Endothelial cell of umbilical vein (primary cell): ENCODE measurements at regions not wholly inside any gene's neighbourhood (a gene's known extent, or its start where the extent isn't known, plus 50 kb on each side); places are given as distances from the start of the nearest gene placed in this dataset.

ENCODE experiments used
- BruUV-seq: library from RNA; stranded (reverse); fragments of 400-500 nt; replicated peaks from 2 replicates; lab custom pipeline; 2021; lab: Mats Ljungman, UMichigan
- CTCF ChIA-PET: fragments of 300-600, 350-600 bp; sonication (Branson Sonifier 250); formaldehyde crosslinking; loops from one replicate; lab custom pipeline; 2021; ENCODE audit warnings: antibody characterized with exemption, inconsistent platforms; lab: Charles Lee
- POLR2A ChIA-PET: fragments of 300-600, 350-600 bp; sonication (Branson Sonifier 250); formaldehyde crosslinking; loops from one replicate; lab custom pipeline; 2021; ENCODE audit warnings: antibody characterized with exemption, inconsistent platforms; lab: Charles Lee
- DNase-seq: peaks from one replicate; pipeline ENCODE4 v3.0.0-alpha.2; 2011; ENCODE audit warnings: low read depth, low spot score
- FAIRE-seq: peaks from 2 replicates; lab custom pipeline; 2011; peaks lifted over from hg19 to GRCh38; lab: Jason Lieb, UNC
- H2AFZ ChIP-seq: 2 replicates; pipeline ENCODE4 v1.6.0; 2012; ENCODE audit warnings: low read depth, low read length, control low read depth, inconsistent platforms
- H3K27ac ChIP-seq: 2 replicates; pipeline ENCODE4 v1.5.1; 2011; ENCODE audit warnings: low read depth, mild to moderate bottlenecking, control low read depth, low read length, moderate library complexity; ENCODE audit not compliant: insufficient read depth
- H3K27me3 ChIP-seq, 2 experiments: 2 replicates each; pipeline versions ENCODE4 v1.6.0 to v1.6.1; 2011; ENCODE audit warnings: low read length in 2 of 2, mixed read lengths in 1 of 2; ENCODE audit not compliant: control insufficient read depth in 2 of 2, insufficient read depth in 2 of 2
- H3K36me3 ChIP-seq, 2 experiments: 2 replicates in 1 of 2; 3 replicates in 1 of 2; pipeline ENCODE4 v1.5.1; 2011; ENCODE audit warnings: low read length in 2 of 2, mild to moderate bottlenecking in 1 of 2, moderate library complexity in 1 of 2; ENCODE audit not compliant: control insufficient read depth in 2 of 2, insufficient read depth in 2 of 2; ENCODE audit errors: extremely low read depth in 1 of 2
- H3K4me1 ChIP-seq: 3 replicates; pipeline ENCODE4 v1.5.1; 2011; ENCODE audit warnings: mild to moderate bottlenecking, low read length; ENCODE audit not compliant: control insufficient read depth, insufficient read depth; ENCODE audit errors: extremely low read depth
- H3K4me2 ChIP-seq: 2 replicates; pipeline ENCODE4 v1.6.1; 2011; ENCODE audit warnings: low read length, control low read depth, mixed read lengths; ENCODE audit not compliant: insufficient read depth
- H3K4me3 ChIP-seq, 3 experiments: fragments of 200-600 bp in 1 of 3; sonication (generic), shearing (Covaris generic) in 1 of 3; replicated peaks in 1 of 3; 2 replicates each; pipeline ENCODE4 v1.5.1; 2011 to 2016; ENCODE audit warnings: control low read depth in 3 of 3, low read length in 3 of 3, mild to moderate bottlenecking in 2 of 3, inconsistent platforms in 1 of 3, low read depth in 1 of 3, moderate library complexity in 1 of 3; ENCODE audit not compliant: insufficient read depth in 1 of 3
- H3K79me2 ChIP-seq: 2 replicates; pipeline ENCODE4 v1.6.0; 2012; ENCODE audit warnings: low read length, inconsistent platforms; ENCODE audit not compliant: control insufficient read depth, insufficient read depth
- H3K9ac ChIP-seq: replicated peaks from 2 replicates; pipeline ENCODE3; 2011; ENCODE audit warnings: low read length, control low read depth; ENCODE audit not compliant: insufficient read depth; ENCODE audit errors: extremely low read depth
- H3K9me1 ChIP-seq: replicated peaks from 3 replicates; pipeline ENCODE4 v1.6.0; 2011; ENCODE audit warnings: mild to moderate bottlenecking, low read length; ENCODE audit not compliant: control insufficient read depth, insufficient read depth; ENCODE audit errors: extremely low read depth
- H3K9me3 ChIP-seq: replicated peaks from 2 replicates; pipeline ENCODE4 v1.5.1; 2012; ENCODE audit warnings: low read length, inconsistent platforms; ENCODE audit not compliant: control insufficient read depth, insufficient read depth
- H4K20me1 ChIP-seq: replicated peaks from 2 replicates; pipeline ENCODE3; 2011; ENCODE audit warnings: mild to moderate bottlenecking, low read length; ENCODE audit not compliant: control insufficient read depth, insufficient read depth; ENCODE audit errors: extremely low read depth
- CTCF ChIP-seq, 2 donors: IDR thresholded peaks; 1 replicate in 1 of 2; 2 replicates in 1 of 2; pipeline ENCODE4 v1.5.1; 2011; ENCODE audit warnings: low read length in 2 of 2, mild to moderate bottlenecking in 2 of 2, moderate library complexity in 2 of 2, control low read depth in 1 of 2, inconsistent platforms in 1 of 2, low read depth in 1 of 2; ENCODE audit not compliant: insufficient read depth in 1 of 2; ENCODE audit errors: extremely low read depth in 1 of 2
- EZH2 ChIP-seq: IDR thresholded peaks from 2 replicates; pipeline ENCODE4 v1.6.1; 2012; ENCODE audit warnings: borderline replicate concordance, low read depth, mild to moderate bottlenecking, moderate library complexity, low read length, inconsistent platforms; ENCODE audit not compliant: severe bottlenecking
- FOS ChIP-seq: IDR thresholded peaks from 2 replicates; pipeline ENCODE4 v1.6.1; 2011; ENCODE audit warnings: mild to moderate bottlenecking, low read length, moderate library complexity, borderline replicate concordance; ENCODE audit not compliant: insufficient read depth
- JUN ChIP-seq: IDR thresholded peaks from 2 replicates; pipeline ENCODE4 v1.6.1; 2011; ENCODE audit warnings: borderline replicate concordance, low read depth; ENCODE audit not compliant: insufficient read length, insufficient read depth
- POLR2A ChIP-seq: IDR thresholded peaks from 2 replicates; pipeline ENCODE4 v1.6.1; 2012; ENCODE audit warnings: low read depth, mild to moderate bottlenecking, control low read depth, low read length
- POLR2AphosphoS5 ChIP-seq: IDR thresholded peaks from 2 replicates; pipeline ENCODE4 v1.6.1; 2012; ENCODE audit warnings: low read depth, mild to moderate bottlenecking, control low read depth, low read length, moderate library complexity; ENCODE audit not compliant: insufficient read depth
- dilution Hi-C: fragments of 300-500 bp; cut with MboI; formaldehyde crosslinking; loops from one replicate; pipeline ENCODE4 v1.15.0; 2019; ENCODE audit warnings: low sequenced_read_pairs; ENCODE audit not compliant: extremely low pct_ligation_motif_present
- intact Hi-C: fragments of 100-400 bp; cut with micrococcal nuclease; formaldehyde crosslinking; loops from one replicate; pipeline ENCODE4 v1.10.0; 2022

GRCh38 chr2:60351802-60352201 is 201.7 kb downstream of the BCL11A start:
- Histone ChIP-seq H3K9me3 (peaks cover 3% of the 10 kb centered on the region), H2AFZ (no peak overlapping the region), H3K9me1 (no peaks in the 10 kb centered on the region), H3K4me3 (no peak overlapping the region), H3K9ac (no peak overlapping the region), H3K27me3 (no peaks in the 10 kb centered on the region), H4K20me1 (no peaks in the 10 kb centered on the region), H3K79me2 (no peaks in the 10 kb centered on the region), H3K4me2 (no peak overlapping the region), H3K27ac (no peak overlapping the region), H3K4me1 (no peaks in the 10 kb centered on the region), H3K36me3 (no peaks in the 10 kb centered on the region)
- dilution Hi-C loops, result no loop called here
- ChIA-PET POLR2A (no interaction called here), CTCF (no interaction called here)
- BruUV-seq, result no TSS peak
- FAIRE-seq (no peak), DNase-seq (no peak)
- TF ChIP-seq EZH2, result no peak
- intact Hi-C loops, result no loop called here

GRCh38 chr2:60351321-60351720 is 202.1 kb downstream of the BCL11A start:
- H3K27ac ChIP-seq, result no peak overlapping the region
- H3K27me3 ChIP-seq, result no peaks in the 10 kb centered on the region
- no peaks in the 10 kb centered on the region for H3K4me1 ChIP-seq
- ChIA-PET CTCF (no interaction called here), POLR2A (no interaction called here)
- H4K20me1 ChIP-seq, result no peaks in the 10 kb centered on the region
- H3K9me3 ChIP-seq, result peaks cover 3% of the 10 kb centered on the region
- no TSS peak for BruUV-seq
- dilution Hi-C loops (no loop called here), intact Hi-C loops (no loop called here)
- FAIRE-seq (no peak), DNase-seq (no peak)
- H2AFZ ChIP-seq, result no peak overlapping the region
- no peaks in the 10 kb centered on the region for H3K36me3 ChIP-seq
- H3K9ac ChIP-seq, result no peak overlapping the region
- H3K79me2 ChIP-seq, result no peaks in the 10 kb centered on the region
- no peak overlapping the region for H3K4me2 ChIP-seq
- TF ChIP-seq JUN (no peak), CTCF (IDR thresholded peaks at IDR 0.05; ENCODE audit: extremely low read depth in 1 of 2, insufficient read depth in 1 of 2, low read depth in 1 of 2, low read length in 2 of 2) (no peak), POLR2A (no peak), POLR2AphosphoS5 (no peak), FOS (no peak)
- H3K4me3 ChIP-seq, result no peak overlapping the region
- no peaks in the 10 kb centered on the region for H3K9me1 ChIP-seq
